Erythroblast (primary cell): ENCODE measurements at regions not wholly inside any gene's neighbourhood (a gene's known extent, or its start where the extent isn't known, plus 50 kb on each side); places are given as distances from the start of the nearest gene placed in this dataset.

Experiments
- GATA1 ChIP-seq: IDR thresholded peaks from 2 replicates; pipeline ENCODE4 v1.6.1; 2011; ENCODE audit warnings: low read depth, mild to moderate bottlenecking, control low read depth, low read length, moderate library complexity
- POLR2A ChIP-seq: IDR thresholded peaks from 2 replicates; pipeline ENCODE4 v1.6.1; 2011; ENCODE audit warnings: mild to moderate bottlenecking, low read length

DNA sequence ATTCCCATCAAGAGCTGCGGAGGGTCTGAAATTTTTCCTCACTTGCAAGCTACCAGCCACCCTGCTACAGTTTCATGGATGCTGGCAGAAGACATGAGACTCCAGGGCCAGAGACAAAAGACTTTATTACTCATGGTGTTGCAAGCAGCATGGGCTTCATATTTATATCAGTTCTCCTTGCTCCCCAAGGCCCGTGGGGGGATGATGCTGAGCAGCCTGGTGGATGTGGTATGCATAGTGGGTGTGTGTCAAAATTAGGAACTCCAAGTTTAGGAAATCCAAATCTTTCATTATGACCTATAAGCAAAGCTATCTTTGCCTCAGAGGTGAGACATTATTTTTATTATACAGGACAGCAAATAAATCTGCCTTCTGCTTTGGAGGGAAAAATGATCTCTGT lies 105.7 kb upstream of the ALDH1B1 start:
- TF ChIP-seq POLR2A (no peak), GATA1 (no peak)
